ENCODE measurements at regions not wholly inside any gene's neighbourhood (a gene's known extent, or its start where the extent isn't known, plus 50 kb on each side); places are given as distances from the start of the nearest gene placed in this dataset.

DNA sequence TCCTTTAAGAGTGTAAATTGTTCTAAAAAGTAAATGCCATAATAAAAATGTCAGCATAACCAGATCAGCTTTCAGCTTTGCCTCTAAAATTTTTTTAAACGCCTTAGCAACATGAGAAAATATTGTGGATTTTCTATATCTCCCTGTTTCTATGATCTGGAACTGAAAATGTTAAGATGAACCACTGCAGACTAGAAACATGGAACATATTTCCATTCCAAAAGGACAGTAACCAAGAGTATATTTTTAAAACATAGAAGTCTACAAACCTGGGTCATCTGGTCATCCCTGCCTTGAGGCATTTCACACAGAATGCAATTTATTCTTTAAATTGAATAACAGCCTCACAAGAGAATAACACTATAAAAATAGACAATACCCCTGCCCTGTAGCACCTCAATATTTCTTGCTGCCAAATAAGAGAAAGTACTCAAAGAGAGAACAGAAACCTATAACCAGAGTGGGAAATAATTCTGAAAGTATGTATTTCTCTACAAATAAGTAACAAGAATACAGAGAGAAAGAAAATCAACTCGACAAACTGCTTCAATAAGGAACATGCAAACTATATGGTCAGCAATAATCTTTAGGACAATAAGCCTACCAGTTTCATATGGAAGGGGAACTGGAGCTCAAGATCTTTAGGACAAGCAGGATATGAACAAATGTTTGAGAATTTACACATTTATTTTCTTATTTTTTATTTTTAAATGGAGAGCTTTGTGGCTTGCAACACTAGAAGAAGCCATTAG, 949.0 kb downstream of the EPHA3 start:
- TF ChIP-seq, protein P1, sequence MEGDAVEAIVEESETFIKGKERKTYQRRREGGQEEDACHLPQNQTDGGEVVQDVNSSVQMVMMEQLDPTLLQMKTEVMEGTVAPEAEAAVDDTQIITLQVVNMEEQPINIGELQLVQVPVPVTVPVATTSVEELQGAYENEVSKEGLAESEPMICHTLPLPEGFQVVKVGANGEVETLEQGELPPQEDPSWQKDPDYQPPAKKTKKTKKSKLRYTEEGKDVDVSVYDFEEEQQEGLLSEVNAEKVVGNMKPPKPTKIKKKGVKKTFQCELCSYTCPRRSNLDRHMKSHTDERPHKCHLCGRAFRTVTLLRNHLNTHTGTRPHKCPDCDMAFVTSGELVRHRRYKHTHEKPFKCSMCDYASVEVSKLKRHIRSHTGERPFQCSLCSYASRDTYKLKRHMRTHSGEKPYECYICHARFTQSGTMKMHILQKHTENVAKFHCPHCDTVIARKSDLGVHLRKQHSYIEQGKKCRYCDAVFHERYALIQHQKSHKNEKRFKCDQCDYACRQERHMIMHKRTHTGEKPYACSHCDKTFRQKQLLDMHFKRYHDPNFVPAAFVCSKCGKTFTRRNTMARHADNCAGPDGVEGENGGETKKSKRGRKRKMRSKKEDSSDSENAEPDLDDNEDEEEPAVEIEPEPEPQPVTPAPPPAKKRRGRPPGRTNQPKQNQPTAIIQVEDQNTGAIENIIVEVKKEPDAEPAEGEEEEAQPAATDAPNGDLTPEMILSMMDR (conservative IDR thresholded peaks at IDR 0.05; ENCODE audit: low read depth, low read length), result no peak
- no peaks in the 10 kb centered on the region for H3K27me3 ChIP-seq (ENCODE audit: insufficient read depth, low read depth)
- H4K20me1 ChIP-seq (ENCODE audit: insufficient read depth), result no peaks in the 10 kb centered on the region
- no peak overlapping the region for H2AFZ ChIP-seq (ENCODE audit: low read depth)
- H3K36me3 ChIP-seq (ENCODE audit: insufficient read depth), result no peaks in the 10 kb centered on the region
- no peak overlapping the region for H3K4me3 ChIP-seq (IDR thresholded peaks at IDR 0.05; ENCODE audit: insufficient read depth, low read depth, low read length)
- no peak overlapping the region for H3K4me2 ChIP-seq
- H3K4me1 ChIP-seq (ENCODE audit: low read depth, poor library complexity, severe bottlenecking), result no peaks in the 10 kb centered on the region
- no peaks in the 10 kb centered on the region for H3K79me2 ChIP-seq (ENCODE audit: insufficient read depth, low read depth)
- H3K27ac ChIP-seq, result no peak overlapping the region
- H3K9ac ChIP-seq, result no peak overlapping the region

GRCh38 chr3:90062016-90062415, 954.6 kb downstream of the EPHA3 start:
- Histone ChIP-seq H3K79me2 (ENCODE audit: insufficient read depth, low read depth) (no peaks in the 10 kb centered on the region), H2AFZ (ENCODE audit: low read depth) (no peak overlapping the region), H3K9ac (no peak overlapping the region), H3K4me2 (no peak overlapping the region), H3K27ac (no peak overlapping the region), H3K27me3 (ENCODE audit: insufficient read depth, low read depth) (no peaks in the 10 kb centered on the region), H3K4me1 (ENCODE audit: low read depth, poor library complexity, severe bottlenecking) (no peaks in the 10 kb centered on the region), H3K4me3 (IDR thresholded peaks at IDR 0.05; ENCODE audit: insufficient read depth, low read depth, low read length) (no peak overlapping the region), H3K36me3 (ENCODE audit: insufficient read depth) (no peaks in the 10 kb centered on the region), H4K20me1 (ENCODE audit: insufficient read depth) (no peaks in the 10 kb centered on the region)
- TF ChIP-seq, protein P1 (conservative IDR thresholded peaks at IDR 0.05; ENCODE audit: low read depth, low read length), result no peak

DNA sequence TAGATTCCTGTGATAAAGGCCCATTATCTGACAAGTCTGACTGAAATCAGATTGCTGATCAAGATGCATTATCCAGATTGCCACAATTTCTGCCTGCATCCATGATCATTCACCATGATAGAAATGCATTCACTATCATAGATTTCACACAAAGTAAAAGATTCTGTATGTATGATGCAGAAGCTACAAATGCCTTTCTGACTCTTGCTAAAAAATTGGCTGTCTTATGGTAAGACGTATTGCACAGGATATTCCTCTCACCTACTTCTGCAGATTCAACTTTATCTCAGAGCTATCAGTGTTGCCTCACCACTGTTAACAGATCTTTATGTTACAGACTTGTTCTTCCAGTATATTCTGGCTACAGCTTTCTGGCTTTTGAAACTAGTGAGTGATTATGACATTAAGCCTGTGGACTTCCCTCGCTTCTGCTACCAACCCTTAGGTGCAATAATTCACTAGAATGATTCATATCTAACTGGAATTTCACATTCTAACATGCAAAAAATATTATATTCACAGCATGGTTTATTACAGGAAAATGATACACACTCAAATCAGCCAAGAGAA, 955.3 kb downstream of the EPHA3 start:
- Histone ChIP-seq H3K27ac (no peak overlapping the region), H3K36me3 (ENCODE audit: insufficient read depth) (no peaks in the 10 kb centered on the region)
- TF ChIP-seq, protein P1 (conservative IDR thresholded peaks at IDR 0.05; ENCODE audit: low read depth, low read length), result no peak

DNA sequence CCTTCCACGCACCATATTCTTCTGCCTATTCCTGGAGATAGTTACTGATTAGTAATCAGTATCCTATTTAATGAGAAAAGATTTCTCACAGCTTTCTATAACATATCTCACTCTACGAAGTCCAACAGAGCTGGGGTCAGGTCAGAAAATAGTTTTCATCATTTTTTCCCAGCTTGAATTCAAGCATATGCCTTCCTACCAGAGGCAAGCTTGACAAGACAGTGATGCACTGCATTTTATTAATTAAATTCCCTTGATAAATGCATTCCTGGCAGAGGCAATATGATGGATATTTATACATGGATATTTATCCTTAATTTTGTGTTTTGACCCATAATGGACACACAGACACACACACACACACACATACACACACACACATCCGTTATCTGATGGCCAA, 961.4 kb downstream of the EPHA3 start:
- Histone ChIP-seq H3K27me3 (ENCODE audit: insufficient read depth, low read depth) (no peaks in the 10 kb centered on the region), H2AFZ (ENCODE audit: low read depth) (no peak overlapping the region), H3K4me2 (no peak overlapping the region), H3K79me2 (ENCODE audit: insufficient read depth, low read depth) (no peaks in the 10 kb centered on the region), H3K4me3 (IDR thresholded peaks at IDR 0.05; ENCODE audit: insufficient read depth, low read depth, low read length) (no peak overlapping the region), H3K4me1 (ENCODE audit: low read depth, poor library complexity, severe bottlenecking) (no peaks in the 10 kb centered on the region), H3K36me3 (ENCODE audit: insufficient read depth) (no peaks in the 10 kb centered on the region), H3K27ac (no peak overlapping the region), H3K9ac (no peak overlapping the region), H4K20me1 (ENCODE audit: insufficient read depth) (no peaks in the 10 kb centered on the region)
- TF ChIP-seq, protein P1 (conservative IDR thresholded peaks at IDR 0.05; ENCODE audit: low read depth, low read length), result no peak

More for the DNA sequence above, 955.3 kb downstream of the EPHA3 start:
- Histone ChIP-seq H3K27me3 (ENCODE audit: insufficient read depth, low read depth) (no peaks in the 10 kb centered on the region), H3K4me2 (no peak overlapping the region), H3K79me2 (ENCODE audit: insufficient read depth, low read depth) (no peaks in the 10 kb centered on the region), H3K4me3 (IDR thresholded peaks at IDR 0.05; ENCODE audit: insufficient read depth, low read depth, low read length) (no peak overlapping the region), H3K4me1 (ENCODE audit: low read depth, poor library complexity, severe bottlenecking) (no peaks in the 10 kb centered on the region), H2AFZ (ENCODE audit: low read depth) (no peak overlapping the region), H4K20me1 (ENCODE audit: insufficient read depth) (no peaks in the 10 kb centered on the region), H3K9ac (no peak overlapping the region)

Measured in KMS-11 (cell line).